ENCODE measurements at regions not wholly inside any gene's neighbourhood (a gene's known extent, or its start where the extent isn't known, plus 50 kb on each side); places are given as distances from the start of the nearest gene placed in this dataset.

DNA sequence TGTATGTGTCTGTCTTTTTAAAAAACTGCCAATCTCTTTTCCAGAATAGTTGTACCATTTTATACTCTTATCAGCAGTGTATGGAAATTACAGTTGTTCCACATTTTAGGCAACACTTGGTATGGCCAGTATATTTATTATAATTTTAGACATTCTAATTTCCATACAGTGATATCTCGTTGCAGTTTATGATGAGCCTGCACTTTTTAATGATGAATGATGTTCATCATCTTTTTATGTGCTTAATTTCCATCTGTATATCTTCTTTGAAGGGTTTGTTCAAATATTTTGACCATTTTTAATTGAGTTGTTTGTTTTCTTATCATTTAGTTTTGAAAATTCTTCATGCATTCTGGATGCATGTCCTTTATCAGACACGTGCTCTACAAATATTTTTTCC is 57.0 kb upstream of the UBE2E2 start:
- H3K27ac ChIP-seq (ENCODE audit: low read depth, low read length) = no peak overlapping the region
- H3K79me2 ChIP-seq (ENCODE audit: insufficient read depth, low read length) = no peaks in the 10 kb centered on the region
- H3K9me3 ChIP-seq (ENCODE audit: control insufficient read depth in 1 of 2, insufficient read depth in 1 of 2, low read depth in 1 of 2, low read length in 2 of 2) = no peaks in the 10 kb centered on the region
- DNase-seq (ENCODE audit: low read depth, low spot score) (no peak), ATAC-seq (no peak)
- H3K4me3 ChIP-seq (replicated peaks in 1 of 2; ENCODE audit: low read depth in 1 of 2, low read length in 2 of 2) = no peak overlapping the region
- H3K4me1 ChIP-seq (ENCODE audit: control insufficient read depth in 1 of 2, insufficient read depth in 2 of 2, low read length in 2 of 2) = no peaks in the 10 kb centered on the region
- no peak overlapping the region for H3K9ac ChIP-seq (ENCODE audit: low read length)
- peaks cover 10% of the 10 kb centered on the region; the same call in 1 of the 2 replicates for H3K27me3 ChIP-seq (ENCODE audit: insufficient read depth, low read length)
- CTCF ChIA-PET = no interaction called here
- H2AFZ ChIP-seq (ENCODE audit: low read depth, low read length, poor library complexity, severe bottlenecking) = no peak overlapping the region
- no TSS peak for BruUV-seq (replicated peaks)
- TF ChIP-seq JUND (IDR thresholded peaks at IDR 0.05) (no peak), FOSL1 (IDR thresholded peaks at IDR 0.05; ENCODE audit: low read depth) (no peak)
- no peaks in the 10 kb centered on the region for H3K36me3 ChIP-seq (ENCODE audit: control insufficient read depth in 1 of 2, insufficient read depth in 2 of 2, low read length in 2 of 2)
- H3K4me2 ChIP-seq (ENCODE audit: low read length) = no peak overlapping the region
- no peaks in the 10 kb centered on the region for H4K20me1 ChIP-seq (ENCODE audit: insufficient read depth)
- POLR2A ChIA-PET = no interaction called here
- no peaks in the 10 kb centered on the region for H3K9me2 ChIP-seq (ENCODE audit: insufficient read depth)
- RAD21 ChIA-PET (ENCODE audit: low non-redundant PET in 1 of 2, low total read pairs in 2 of 2, uncharacterized antibody in 2 of 2, unreplicated experiment in 2 of 2) = no interaction called here
- intact Hi-C loops (cut with micrococcal nuclease) = no loop called here

DNA sequence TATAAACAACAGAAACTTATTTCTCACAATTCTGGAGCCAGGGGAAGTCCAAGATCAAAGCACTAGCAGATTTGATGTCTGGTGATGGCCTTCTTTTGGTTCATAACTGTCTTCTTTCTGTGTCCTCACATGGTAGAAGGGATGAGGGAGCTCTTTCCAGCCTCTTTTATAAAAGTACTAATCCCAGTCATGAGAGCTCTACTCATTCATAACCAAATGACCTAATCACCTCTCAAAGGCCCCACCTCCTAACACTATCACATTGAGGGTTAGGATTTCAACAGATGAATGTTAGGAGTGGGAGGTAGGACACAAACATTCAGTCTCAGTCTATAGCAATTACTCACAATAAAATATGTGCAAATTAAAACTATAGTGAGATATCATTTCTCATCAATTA is 50.1 kb upstream of the UBE2E2 start:
- H3K9me3 ChIP-seq (ENCODE audit: control insufficient read depth in 1 of 2, insufficient read depth in 1 of 2, low read depth in 1 of 2, low read length in 2 of 2) = no peaks in the 10 kb centered on the region
- no TSS peak for BruUV-seq (replicated peaks)
- TF ChIP-seq EZH2 (IDR thresholded peaks at IDR 0.05) (no peak), RAD21 (IDR thresholded peaks at IDR 0.05; ENCODE audit: low read depth) (no peak), FOSL1 (IDR thresholded peaks at IDR 0.05; ENCODE audit: low read depth) (no peak), YY1 (IDR thresholded peaks at IDR 0.05; ENCODE audit: extremely low read depth, insufficient replicate concordance, low read depth, low read length) (no peak), CBX3 (IDR thresholded peaks at IDR 0.05; ENCODE audit: low read depth) (no peak), JUND (IDR thresholded peaks at IDR 0.05) (no peak), EGR1 (IDR thresholded peaks at IDR 0.05; ENCODE audit: low read depth) (no peak), SRF (IDR thresholded peaks at IDR 0.05; ENCODE audit: low read depth) (no peak)
- TF ChIP-seq, protein P1, sequence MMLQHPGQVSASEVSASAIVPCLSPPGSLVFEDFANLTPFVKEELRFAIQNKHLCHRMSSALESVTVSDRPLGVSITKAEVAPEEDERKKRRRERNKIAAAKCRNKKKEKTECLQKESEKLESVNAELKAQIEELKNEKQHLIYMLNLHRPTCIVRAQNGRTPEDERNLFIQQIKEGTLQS (IDR thresholded peaks at IDR 0.05) = no peak
- no peak overlapping the region for H3K4me2 ChIP-seq (ENCODE audit: low read length)
- H3K27ac ChIP-seq (ENCODE audit: low read depth, low read length) = no peak overlapping the region
- no peak overlapping the region for H2AFZ ChIP-seq (ENCODE audit: low read depth, low read length, poor library complexity, severe bottlenecking)
- no peak overlapping the region for H3K9ac ChIP-seq (ENCODE audit: low read length)
- H4K20me1 ChIP-seq (ENCODE audit: insufficient read depth) = no peaks in the 10 kb centered on the region
- ChIA-PET CTCF (no interaction called here), POLR2A (no interaction called here), RAD21 (ENCODE audit: low non-redundant PET in 1 of 2, low total read pairs in 2 of 2, uncharacterized antibody in 2 of 2, unreplicated experiment in 2 of 2) (no interaction called here)
- peaks cover 10% of the 10 kb centered on the region; the same call in 1 of the 2 replicates for H3K27me3 ChIP-seq (ENCODE audit: insufficient read depth, low read length)
- DNase-seq (ENCODE audit: low read depth, low spot score) = no peak
- H3K4me1 ChIP-seq (ENCODE audit: control insufficient read depth in 1 of 2, insufficient read depth in 2 of 2, low read length in 2 of 2) = no peaks in the 10 kb centered on the region
- intact Hi-C loops (cut with micrococcal nuclease) = no loop called here
- no peaks in the 10 kb centered on the region for H3K9me2 ChIP-seq (ENCODE audit: insufficient read depth)
- no peaks in the 10 kb centered on the region for H3K79me2 ChIP-seq (ENCODE audit: insufficient read depth, low read length)
- H3K4me3 ChIP-seq (replicated peaks in 1 of 2; ENCODE audit: low read depth in 1 of 2, low read length in 2 of 2) = no peak overlapping the region
- no peaks in the 10 kb centered on the region for H3K36me3 ChIP-seq (ENCODE audit: control insufficient read depth in 1 of 2, insufficient read depth in 2 of 2, low read length in 2 of 2)
- no peak for ATAC-seq
